ENCODE measurements at regions not wholly inside any gene's neighbourhood (a gene's known extent, or its start where the extent isn't known, plus 50 kb on each side); places are given as distances from the start of the nearest gene placed in this dataset.

GRCh38 chr18:5693699-5694294 is 150.0 kb upstream of the EPB41L3 start:
- no peak overlapping the region for H3K4me3 ChIP-seq (ENCODE audit: control insufficient read depth, low read depth, low read length)
- no peak for TF ChIP-seq CTCF (IDR thresholded peaks at IDR 0.05; ENCODE audit: control insufficient read depth, insufficient read depth, low read depth, low read length, missing control alignments)
- DNase-seq (ENCODE audit: low read depth): no peak

DNA sequence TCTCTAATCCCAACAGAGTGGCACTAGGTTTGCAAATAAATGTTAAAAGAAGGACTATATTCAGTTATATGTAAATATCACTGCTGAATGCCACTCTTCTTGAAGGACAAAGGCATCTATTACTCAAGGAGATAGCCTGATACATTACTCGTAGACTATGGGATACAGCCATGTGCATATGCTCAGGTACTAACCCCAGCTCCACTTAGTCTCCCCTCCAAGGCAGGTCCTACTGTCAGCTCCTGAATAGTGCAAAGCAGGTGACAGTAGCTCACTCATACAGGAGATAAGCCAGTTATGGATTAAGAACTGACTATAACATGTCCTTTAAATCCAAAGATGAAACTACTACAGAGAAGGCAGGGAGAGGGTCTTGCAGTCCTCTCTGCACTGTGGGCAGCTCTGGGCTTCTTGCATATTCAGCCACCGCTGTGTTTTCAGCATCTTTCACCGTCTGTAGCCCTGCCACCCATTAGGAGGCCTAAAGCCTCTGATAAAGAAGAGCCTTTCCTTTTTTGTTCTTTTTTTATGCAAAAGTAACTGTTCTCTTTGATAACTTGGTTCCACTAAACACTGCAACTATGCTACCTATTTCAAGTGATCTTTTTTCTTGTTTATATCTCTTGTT is 135.1 kb upstream of the EPB41L3 start:
- no peak overlapping the region for H3K4me3 ChIP-seq (ENCODE audit: control insufficient read depth, low read depth, low read length)
- no peak for TF ChIP-seq CTCF (IDR thresholded peaks at IDR 0.05; ENCODE audit: control insufficient read depth, insufficient read depth, low read depth, low read length, missing control alignments)
- DNase-seq (ENCODE audit: low read depth): no peak

DNA sequence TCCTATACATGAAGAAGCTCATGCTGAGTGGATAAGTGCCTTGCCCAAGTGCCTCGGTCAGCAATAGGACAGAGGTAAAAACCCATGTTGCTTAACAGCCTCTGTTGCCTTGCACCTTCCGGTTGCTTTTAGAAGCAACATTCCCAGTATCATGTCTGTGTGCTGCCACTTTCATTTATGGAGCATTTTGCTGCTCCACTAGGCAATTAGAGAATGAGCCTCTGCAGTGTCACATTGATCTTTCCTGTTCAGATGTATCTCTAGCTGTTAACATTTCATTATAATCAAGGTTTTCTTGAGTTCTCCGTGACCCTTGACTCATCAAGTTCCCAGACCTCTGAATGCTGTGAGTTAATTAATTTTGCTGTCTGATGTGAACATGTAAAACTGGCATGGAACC is 134.5 kb upstream of the EPB41L3 start:
- H3K4me3 ChIP-seq (ENCODE audit: control insufficient read depth, low read depth, low read length): no peak overlapping the region
- DNase-seq (ENCODE audit: low read depth): no peak
- TF ChIP-seq CTCF (IDR thresholded peaks at IDR 0.05; ENCODE audit: control insufficient read depth, insufficient read depth, low read depth, low read length, missing control alignments): no peak

GRCh38 chr18:5673616-5674015 is 129.8 kb upstream of the EPB41L3 start:
- DNase-seq (ENCODE audit: low read depth): no peak
- H3K4me3 ChIP-seq (ENCODE audit: control insufficient read depth, low read depth, low read length): no peak overlapping the region
- TF ChIP-seq CTCF (IDR thresholded peaks at IDR 0.05; ENCODE audit: control insufficient read depth, insufficient read depth, low read depth, low read length, missing control alignments): no peak

- DNase-seq (ENCODE audit: low read depth): no peak
- no peak overlapping the region for H3K4me3 ChIP-seq (ENCODE audit: control insufficient read depth, low read depth, low read length)
- no peak for TF ChIP-seq CTCF (IDR thresholded peaks at IDR 0.05; ENCODE audit: control insufficient read depth, insufficient read depth, low read depth, low read length, missing control alignments)
Observed at GRCh38 chr18:5669585-5669984, 125.8 kb upstream of the EPB41L3 start.

DNA sequence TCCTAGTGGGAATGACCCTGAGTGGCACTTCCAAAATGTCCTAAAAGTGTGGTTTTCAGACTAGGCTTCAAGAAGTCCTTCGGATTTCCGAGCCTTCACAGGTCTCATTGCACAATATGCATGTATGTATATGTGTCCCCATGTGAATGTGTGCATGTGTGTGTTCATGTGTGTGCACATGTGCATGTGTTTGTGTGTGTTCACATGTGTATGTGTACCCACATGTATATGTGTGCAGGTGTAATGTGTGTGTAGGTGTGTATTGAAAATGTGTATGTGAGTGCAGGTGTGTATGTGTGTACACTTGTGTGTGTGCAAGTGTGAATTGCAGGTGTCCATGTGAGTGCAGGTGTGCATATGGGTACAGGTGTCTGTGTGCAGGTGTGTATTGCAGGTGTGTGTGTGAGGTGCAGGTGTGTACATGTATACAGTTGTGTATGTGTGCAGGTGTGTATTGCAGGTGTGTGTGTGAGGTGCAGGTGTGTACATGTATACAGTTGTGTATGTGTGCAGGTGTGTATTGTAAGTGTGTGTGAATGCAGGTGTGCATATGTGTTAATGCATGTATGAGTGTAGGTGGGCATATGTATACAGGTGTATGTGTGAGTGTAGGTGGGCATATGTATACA is 124.4 kb upstream of the EPB41L3 start:
- H3K4me3 ChIP-seq (ENCODE audit: control insufficient read depth, low read depth, low read length): no peak overlapping the region
- TF ChIP-seq CTCF (IDR thresholded peaks at IDR 0.05; ENCODE audit: control insufficient read depth, insufficient read depth, low read depth, low read length, missing control alignments): no peak
- no peak for DNase-seq (ENCODE audit: low read depth)
